ENCODE measurements at regions not wholly inside any gene's neighbourhood (a gene's known extent, or its start where the extent isn't known, plus 50 kb on each side); places are given as distances from the start of the nearest gene placed in this dataset.

- no peak for DNase-seq (ENCODE audit: low read depth)
- TF ChIP-seq CTCF (IDR thresholded peaks at IDR 0.05; ENCODE audit: insufficient read depth, low read depth, low read length, missing control alignments), result no peak
- H3K4me3 ChIP-seq (ENCODE audit: low read depth, low read length), result no peak overlapping the region
These were observed 163.5 kb downstream of the CDH19 start for GRCh38 chr18:66440433-66440832.

GRCh38 chr18:66439670-66440069 lies 164.2 kb downstream of the CDH19 start:
- no peak overlapping the region for H3K4me3 ChIP-seq (ENCODE audit: low read depth, low read length)
- no peak for TF ChIP-seq CTCF (IDR thresholded peaks at IDR 0.05; ENCODE audit: insufficient read depth, low read depth, low read length, missing control alignments)

GRCh38 chr18:66438711-66439536 lies 165.0 kb downstream of the CDH19 start:
- no peak for TF ChIP-seq CTCF (IDR thresholded peaks at IDR 0.05; ENCODE audit: insufficient read depth, low read depth, low read length, missing control alignments)
- DNase-seq (ENCODE audit: low read depth), result no peak
- H3K4me3 ChIP-seq (ENCODE audit: low read depth, low read length), result no peak overlapping the region

More at GRCh38 chr18:66439670-66440069, 164.2 kb downstream of the CDH19 start:
- DNase-seq (ENCODE audit: low read depth), result no peak

GRCh38 chr18:66432636-66433035 lies 171.3 kb downstream of the CDH19 start:
- H3K4me3 ChIP-seq (ENCODE audit: low read depth, low read length), result no peak overlapping the region
- TF ChIP-seq CTCF (IDR thresholded peaks at IDR 0.05; ENCODE audit: insufficient read depth, low read depth, low read length, missing control alignments), result no peak
- no peak for DNase-seq (ENCODE audit: low read depth)

- H3K4me3 ChIP-seq (ENCODE audit: low read depth, low read length), result no peak overlapping the region
- TF ChIP-seq CTCF (IDR thresholded peaks at IDR 0.05; ENCODE audit: insufficient read depth, low read depth, low read length, missing control alignments), result no peak
- DNase-seq (ENCODE audit: low read depth), result no peak
These were observed 175.1 kb downstream of the CDH19 start for GRCh38 chr18:66428795-66429194.

GRCh38 chr18:66419400-66419799 lies 184.5 kb downstream of the CDH19 start:
- no peak overlapping the region for H3K4me3 ChIP-seq (ENCODE audit: low read depth, low read length)
- TF ChIP-seq CTCF (IDR thresholded peaks at IDR 0.05; ENCODE audit: insufficient read depth, low read depth, low read length, missing control alignments), result no peak
- no peak for DNase-seq (ENCODE audit: low read depth)

GRCh38 chr18:66410692-66411091 lies 193.2 kb downstream of the CDH19 start:
- no peak overlapping the region for H3K4me3 ChIP-seq (ENCODE audit: low read depth, low read length)
- no peak for TF ChIP-seq CTCF (IDR thresholded peaks at IDR 0.05; ENCODE audit: insufficient read depth, low read depth, low read length, missing control alignments)
- DNase-seq (ENCODE audit: low read depth), result no peak

All from GM12865 (cell line).